GM23338 (cell line): ENCODE measurements at regions not wholly inside any gene's neighbourhood (a gene's known extent, or its start where the extent isn't known, plus 50 kb on each side); places are given as distances from the start of the nearest gene placed in this dataset.

ENCODE experiments used
- ATAC-seq: fragments of 200-7000 bp; cut with Tn5 transposase; 3 replicates; pipeline ENCODE4 v1.9.1; 2020
- DNase-seq: peaks from one replicate; pipeline ENCODE4 v3.0.0-alpha.2; 2015; ENCODE audit warnings: low spot score
- H2AFZ ChIP-seq: fragments of 200-600 bp; sonication (generic); 2 replicates; pipeline ENCODE4 v1.8.0; 2016; ENCODE audit warnings: antibody characterized with exemption, mild to moderate bottlenecking, moderate library complexity
- H3F3A ChIP-seq: fragments of 200-600 bp; sonication (generic); replicated peaks from 2 replicates; pipeline ENCODE4 v1.8.0; 2017; ENCODE audit warnings: antibody characterized with exemption, mixed run types, low read depth
- H3K27ac ChIP-seq: fragments of 200-600 bp; sonication (generic); 2 replicates; pipeline ENCODE4 v1.6.1; 2016; ENCODE audit warnings: low read depth
- H3K27me3 ChIP-seq: fragments of 200-600 bp; sonication (generic); 2 replicates; pipeline ENCODE4 v1.8.0; 2016; ENCODE audit warnings: mild to moderate bottlenecking, mixed run types, moderate library complexity; ENCODE audit not compliant: insufficient read depth
- H3K36me3 ChIP-seq: fragments of 200-600 bp; sonication (generic); 2 replicates; pipeline ENCODE4 v1.8.0; 2016; ENCODE audit warnings: mild to moderate bottlenecking; ENCODE audit not compliant: insufficient read depth
- H3K4me1 ChIP-seq: fragments of 200-600 bp; sonication (generic); 2 replicates; pipeline ENCODE4 v1.8.0; 2016; ENCODE audit warnings: mild to moderate bottlenecking, moderate library complexity; ENCODE audit not compliant: insufficient read depth
- H3K4me2 ChIP-seq: fragments of 200-600 bp; sonication (generic); 2 replicates; pipeline ENCODE4 v1.7.1; 2017; ENCODE audit warnings: mixed run types
- H3K4me3 ChIP-seq: fragments of 200-600 bp; sonication (generic); 2 replicates; pipeline ENCODE4 v1.6.1; 2016; ENCODE audit warnings: mixed run types
- H3K79me2 ChIP-seq: fragments of 200-600 bp; sonication (generic); replicated peaks from 2 replicates; pipeline ENCODE4 v1.8.0; 2017; ENCODE audit warnings: mild to moderate bottlenecking; ENCODE audit not compliant: insufficient read depth
- H3K9me2 ChIP-seq: fragments of 200-600 bp; sonication (generic); 2 replicates; pipeline ENCODE4 v1.8.0; 2017; ENCODE audit not compliant: insufficient read depth
- H4K20me1 ChIP-seq: fragments of 200-600 bp; sonication (generic); replicated peaks from 2 replicates; pipeline ENCODE4 v1.8.0; 2017; ENCODE audit warnings: mild to moderate bottlenecking; ENCODE audit not compliant: insufficient read depth
- H3K27ac Mint-ChIP-seq: 2 replicates; pipeline ENCODE4 v1.8.0; 2020; ENCODE audit warnings: inconsistent platforms, mild to moderate bottlenecking, moderate library complexity, mixed read lengths
- H3K27me3 Mint-ChIP-seq: 3 replicates; pipeline ENCODE4 v1.8.0; 2022; ENCODE audit warnings: low read depth, mild to moderate bottlenecking, moderate library complexity, mixed read lengths, inconsistent platforms; ENCODE audit not compliant: insufficient read depth, poor library complexity
- H3K36me3 Mint-ChIP-seq: 3 replicates; pipeline ENCODE4 v1.8.0; 2021; ENCODE audit warnings: low read depth, mild to moderate bottlenecking, inconsistent platforms, moderate library complexity, mixed read lengths
- H3K4me1 Mint-ChIP-seq: 3 replicates; pipeline ENCODE4 v1.8.0; 2020; ENCODE audit warnings: mild to moderate bottlenecking, inconsistent platforms, mixed read lengths
- H3K4me3 Mint-ChIP-seq: 3 replicates; pipeline ENCODE4 v1.8.0; 2021; ENCODE audit warnings: moderate library complexity, mild to moderate bottlenecking, inconsistent platforms, mixed read lengths
- H3K9me3 Mint-ChIP-seq: 3 replicates; pipeline ENCODE4 v1.8.0; 2020; ENCODE audit warnings: moderate library complexity, mild to moderate bottlenecking, inconsistent platforms, mixed read lengths
- EZH2 ChIP-seq: fragments of 200-600 bp; sonication (generic); IDR thresholded peaks from one replicate; pipeline ENCODE4 v1.8.0; 2017; ENCODE audit warnings: antibody characterized with exemption, mild to moderate bottlenecking, low read depth; ENCODE audit not compliant: unreplicated experiment
- EZH2phosphoT487 ChIP-seq: fragments of 200-600 bp; sonication (generic); IDR thresholded peaks from one replicate; pipeline ENCODE4 v1.8.1; 2018; ENCODE audit warnings: antibody characterized with exemption; ENCODE audit not compliant: unreplicated experiment
- JUNB ChIP-seq: IDR thresholded peaks from one replicate; pipeline ENCODE4 v1.6.1; 2016; ENCODE audit warnings: antibody characterized with exemption; ENCODE audit not compliant: unreplicated experiment
- STAT1 ChIP-seq: IDR thresholded peaks from one replicate; pipeline ENCODE4 v1.6.1; 2016; ENCODE audit warnings: antibody characterized with exemption; ENCODE audit not compliant: unreplicated experiment
- ZNF331 ChIP-seq: fragments of 250-450 bp; sonication (Bioruptor Pico); IDR thresholded peaks from 2 replicates; pipeline ENCODE4 v1.5.0; 2020; ENCODE audit warnings: low read depth, mild to moderate bottlenecking, moderate library complexity
- ZNF462 ChIP-seq: fragments of 250-450 bp; sonication (Bioruptor Pico); IDR thresholded peaks from 2 replicates; pipeline ENCODE4 v1.5.0; 2020; ENCODE audit warnings: mild to moderate bottlenecking, moderate library complexity

DNA sequence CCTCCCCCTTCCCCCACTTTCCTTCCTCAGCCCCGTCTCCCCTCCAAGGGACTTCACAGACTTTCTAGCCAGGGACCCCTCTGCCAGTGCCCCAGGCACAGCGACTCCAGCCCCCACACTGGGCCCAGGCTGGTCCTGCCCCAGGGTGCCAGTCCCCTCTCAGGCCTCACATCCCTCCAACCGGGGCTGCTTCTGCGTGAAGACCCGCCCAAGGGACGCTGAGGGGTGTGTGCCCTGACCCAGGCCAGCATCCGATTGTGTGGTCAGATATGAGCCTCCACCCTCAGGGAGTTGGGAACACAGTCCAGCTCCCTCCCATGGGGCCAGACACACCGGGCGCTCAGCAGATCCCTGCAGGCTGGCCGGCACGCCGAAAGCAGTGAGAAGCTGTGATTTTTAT is 97.0 kb downstream of the MICALL2 start:
- no peak overlapping the region for H3K4me3 Mint-ChIP-seq
- 0 out of 3 replicates have a peak, but pooled peaks cover 2% of the 10 kb centered on the region for H3K4me1 Mint-ChIP-seq
- Histone ChIP-seq H3K4me1 (no peaks in the 10 kb centered on the region), H3K27me3 (no peaks in the 10 kb centered on the region), H2AFZ (no peak overlapping the region), H3K4me3 (no peak overlapping the region), H3K36me3 (no peaks in the 10 kb centered on the region), H3K9me2 (no peaks in the 10 kb centered on the region), H3K79me2 (no peaks in the 10 kb centered on the region), H3K27ac (no peak overlapping the region), H3F3A (no peaks in the 10 kb centered on the region), H3K4me2 (no peak overlapping the region), H4K20me1 (no peaks in the 10 kb centered on the region)
- no peaks in the 10 kb centered on the region for H3K36me3 Mint-ChIP-seq
- ATAC-seq, result no peak
- no peak overlapping the region for H3K27ac Mint-ChIP-seq
- TF ChIP-seq ZNF331 (CRISPR knock-in tag) (no peak), JUNB (no peak), EZH2phosphoT487 (no peak), EZH2 (no peak), ZNF462 (no peak), STAT1 (no peak)
- no peak for DNase-seq
- H3K9me3 Mint-ChIP-seq, result no peaks in the 10 kb centered on the region
- H3K27me3 Mint-ChIP-seq, result peaks cover 17% of the 10 kb centered on the region
